Stomach (tissue), 8 donors: ENCODE measurements at regions not wholly inside any gene's neighbourhood (a gene's known extent, or its start where the extent isn't known, plus 50 kb on each side); places are given as distances from the start of the nearest gene placed in this dataset.

ENCODE experiments used
- DNase-seq, 2 donors: peaks; one replicate each; pipeline versions ENCODE4 v3.0.0 to v3.0.0-alpha.2; 2013 to 2019
- H3K27ac ChIP-seq, 5 donors: fragments of 200-600 bp in 4 of 5; sonication (generic) in 4 of 5; one replicate each; pipeline ENCODE4 v1.5.1; 2013 to 2019; ENCODE audit warnings: mild to moderate bottlenecking in 1 of 5, moderate library complexity in 1 of 5
- H3K27me3 ChIP-seq, 3 donors: fragments of 200-600 bp; sonication (generic); one replicate each; pipeline ENCODE4 v1.5.1; 2017 to 2019; ENCODE audit warnings: mixed run types in 1 of 3
- H3K36me3 ChIP-seq, 4 donors: fragments of 200-600 bp; sonication (generic); 1 replicate in 3 of 4; 2 replicates in 1 of 4; pipeline ENCODE4 v1.5.1; 2016 to 2019
- H3K4me1 ChIP-seq, 4 donors: fragments of 200-600 bp; sonication (generic); one replicate each; pipeline ENCODE4 v1.5.1; 2016 to 2019
- H3K4me3 ChIP-seq, 4 donors: fragments of 200-600 bp; sonication (generic) in 3 of 4; one replicate each; pipeline ENCODE4 v1.5.1; 2016 to 2019; ENCODE audit warnings: mild to moderate bottlenecking in 1 of 4
- H3K9me3 ChIP-seq, 4 donors: fragments of 200-600 bp; sonication (generic); one replicate each; pipeline ENCODE4 v1.5.1; 2016 to 2019
- CTCF ChIP-seq, 7 experiments: fragments of 450-650 bp in 4 of 7; fragments of 200-600 bp in 3 of 7; sonication (generic) in 3 of 7; IDR thresholded peaks; one replicate each; pipeline ENCODE4 v1.5.1; 2016 to 2019; ENCODE audit warnings: antibody characterized with exemption in 7 of 7, control low read depth in 2 of 7, mild to moderate bottlenecking in 1 of 7
- EP300 ChIP-seq: sonication (generic); formaldehyde crosslinking; IDR thresholded peaks from one replicate; pipeline ENCODE4 v1.6.1; 2017; ENCODE audit warnings: antibody characterized with exemption
- POLR2A ChIP-seq, 4 donors: fragments of 450-650 bp; IDR thresholded peaks; one replicate each; pipeline ENCODE4 v1.6.1; 2016; ENCODE audit warnings: antibody characterized with exemption in 4 of 4, control low read depth in 2 of 4, mild to moderate bottlenecking in 1 of 4, moderate library complexity in 1 of 4
- POLR2AphosphoS5 ChIP-seq, 3 donors: sonication (generic); formaldehyde crosslinking; IDR thresholded peaks; one replicate each; pipeline ENCODE4 v1.6.1; 2016; ENCODE audit warnings: antibody characterized with exemption in 3 of 3
- WGBS, 5 donors: extraction: QIAGEN DNeasy Blood & Tissue Kit in 3 of 5; methylation state at CpG; one replicate each; pipeline versions ENCODE4 v1.1.5 to v1.1.7; 2013 to 2018; 5-methylcytosine and 5-hydroxymethylcytosine counted together
- intact Hi-C: fragments of 100-400 bp; cut with DNase I; formaldehyde crosslinking; loops from one replicate; pipeline ENCODE4 v1.15.1; 2023; ENCODE audit warnings: low total_unique reads
- donor health status: healthy with polysubstance abuse.
- donor health status: Bipolar disorder and iron deficiency.
- donor health status: healthy.

GRCh38 chrX:2572740-2573139 is 72.0 kb upstream of the DHRSX start:
- Histone ChIP-seq H3K4me3 (no peak overlapping the region), H3K36me3 (no peaks in the 10 kb centered on the region), H3K27ac (no peak overlapping the region), H3K9me3 (no peaks in the 10 kb centered on the region), H3K4me1 (no peaks in the 10 kb centered on the region), H3K27me3 (no peaks in the 10 kb centered on the region)
- intact Hi-C loops: no loop called here
- DNase-seq: no peak
- TF ChIP-seq CTCF (IDR thresholded peaks at IDR 0.05) (no peak), POLR2AphosphoS5 (IDR thresholded peaks at IDR 0.05) (no peak), POLR2A (IDR thresholded peaks at IDR 0.05) (no peak), EP300 (no peak)
- 77 to 84% (median 78%) methylated on average over 7 of the region's 7 CpGs for WGBS, 5 donors

GRCh38 chrX:2568125-2568524 is 67.3 kb upstream of the DHRSX start:
- Histone ChIP-seq H3K9me3 (no peaks in the 10 kb centered on the region), H3K27ac (no peak overlapping the region), H3K36me3 (no peaks in the 10 kb centered on the region), H3K4me1 (no peaks in the 10 kb centered on the region), H3K4me3 (no peak overlapping the region), H3K27me3 (no peaks in the 10 kb centered on the region)
- intact Hi-C loops: no loop called here
- no peak for DNase-seq
- TF ChIP-seq POLR2AphosphoS5 (IDR thresholded peaks at IDR 0.05) (no peak), CTCF (IDR thresholded peaks at IDR 0.05) (no peak), EP300 (no peak), POLR2A (IDR thresholded peaks at IDR 0.05) (no peak)
- WGBS, 5 donors: 76 to 87% (median 83%) methylated on average over 6 of the region's 6 CpGs

- Histone ChIP-seq H3K9me3 (no peaks in the 10 kb centered on the region), H3K27me3 (no peaks in the 10 kb centered on the region), H3K4me3 (no peak overlapping the region), H3K4me1 (no peaks in the 10 kb centered on the region), H3K36me3 (no peaks in the 10 kb centered on the region), H3K27ac (no peak overlapping the region)
- DNase-seq: no peak
- TF ChIP-seq POLR2A (IDR thresholded peaks at IDR 0.05): no peak
- no peak for TF ChIP-seq CTCF (IDR thresholded peaks at IDR 0.05)
- TF ChIP-seq POLR2AphosphoS5 (IDR thresholded peaks at IDR 0.05): no peak
- no peak for TF ChIP-seq EP300
- WGBS, 5 donors: 78 to 81% (median 81%) methylated on average over 8 of the region's 8 CpGs
- intact Hi-C loops: no loop called here
Observed at GRCh38 chrX:2566055-2566454, 65.3 kb upstream of the DHRSX start.

- DNase-seq: no peak
- intact Hi-C loops: no loop called here
- WGBS, 5 donors: 83 to 90% (median 86%) methylated on average over 7 of the region's 7 CpGs
- H3K27ac ChIP-seq: no peak overlapping the region
- H3K9me3 ChIP-seq: no peaks in the 10 kb centered on the region
- no peaks in the 10 kb centered on the region for H3K36me3 ChIP-seq
- no peak overlapping the region for H3K4me3 ChIP-seq
- TF ChIP-seq POLR2AphosphoS5 (IDR thresholded peaks at IDR 0.05): no peak
- no peak for TF ChIP-seq EP300
- no peak for TF ChIP-seq POLR2A (IDR thresholded peaks at IDR 0.05)
- TF ChIP-seq CTCF (IDR thresholded peaks at IDR 0.05): no peak
- H3K27me3 ChIP-seq: peaks cover 0 to 1% (median 0%) of the 10 kb centered on the region in 3 donors
- no peaks in the 10 kb centered on the region for H3K4me1 ChIP-seq
Observed at GRCh38 chrX:2561456-2561855, 60.7 kb upstream of the DHRSX start.
